GM21619 (cell line): ENCODE measurements at regions not wholly inside any gene's neighbourhood (a gene's known extent, or its start where the extent isn't known, plus 50 kb on each side); places are given as distances from the start of the nearest gene placed in this dataset.

Source experiments
- ATAC-seq: cut with Tn5 transposase; IDR thresholded peaks from one replicate; pipeline ENCODE4 v1.9.1; 2021; ENCODE audit not compliant: unreplicated experiment

DNA sequence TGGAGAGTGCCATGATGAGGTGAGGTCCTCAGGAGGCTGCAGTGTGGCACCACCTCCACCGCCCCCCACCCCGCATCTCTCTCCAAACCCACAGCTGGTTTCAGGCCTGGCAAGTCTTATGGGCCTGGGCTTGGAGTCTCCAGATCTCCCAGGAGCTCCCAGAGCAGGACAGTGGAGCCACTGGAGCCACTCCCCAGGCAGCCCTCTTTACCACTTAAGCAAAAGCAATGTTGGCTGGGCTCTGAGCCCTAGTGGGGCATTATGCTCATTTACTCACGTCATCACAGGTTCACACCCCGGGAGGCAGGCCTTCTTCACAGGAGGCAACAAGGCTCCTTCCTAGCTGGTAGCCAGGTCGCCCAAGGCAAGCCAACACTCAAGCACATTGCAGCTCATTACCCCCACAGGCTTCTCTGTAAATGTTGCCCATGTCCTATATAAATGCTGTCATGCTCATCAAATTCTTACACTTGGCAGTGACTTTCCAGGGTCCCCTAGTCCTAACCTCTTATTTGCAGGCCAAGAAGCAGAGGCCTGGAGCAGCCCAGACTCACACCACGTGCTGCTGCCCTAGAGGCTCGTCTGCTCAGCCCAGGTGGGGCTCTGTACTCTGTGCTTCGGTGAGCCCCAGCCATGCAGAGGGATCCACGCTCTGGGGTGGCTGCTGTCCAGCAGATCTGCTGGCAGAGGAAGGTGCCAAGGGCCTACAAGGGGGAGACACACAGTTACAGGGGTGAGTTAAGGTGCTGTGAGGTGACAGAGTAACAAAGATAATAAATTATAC, 459.3 kb downstream of the MATN1 start:
- no peak for ATAC-seq

DNA sequence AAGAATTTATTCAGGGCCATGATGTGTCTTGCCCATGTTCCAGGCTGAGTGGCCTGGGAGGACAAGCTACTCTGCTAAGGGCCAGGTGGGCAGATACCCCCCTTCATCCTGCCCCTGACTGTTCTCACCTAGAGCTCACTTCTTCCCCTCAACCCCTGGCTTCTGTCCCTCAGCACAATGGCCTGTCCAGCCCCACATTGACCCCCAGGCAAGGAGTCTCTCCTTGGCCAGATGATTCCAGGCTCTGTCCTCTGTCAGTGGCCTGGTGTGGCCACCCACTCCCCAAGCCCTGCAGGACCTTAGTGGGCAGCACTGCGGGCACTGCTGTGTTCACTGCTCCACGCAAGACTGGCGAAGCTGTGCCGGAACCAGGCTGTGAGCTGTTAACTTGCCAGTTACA, 460.0 kb downstream of the MATN1 start:
- no peak for ATAC-seq

DNA sequence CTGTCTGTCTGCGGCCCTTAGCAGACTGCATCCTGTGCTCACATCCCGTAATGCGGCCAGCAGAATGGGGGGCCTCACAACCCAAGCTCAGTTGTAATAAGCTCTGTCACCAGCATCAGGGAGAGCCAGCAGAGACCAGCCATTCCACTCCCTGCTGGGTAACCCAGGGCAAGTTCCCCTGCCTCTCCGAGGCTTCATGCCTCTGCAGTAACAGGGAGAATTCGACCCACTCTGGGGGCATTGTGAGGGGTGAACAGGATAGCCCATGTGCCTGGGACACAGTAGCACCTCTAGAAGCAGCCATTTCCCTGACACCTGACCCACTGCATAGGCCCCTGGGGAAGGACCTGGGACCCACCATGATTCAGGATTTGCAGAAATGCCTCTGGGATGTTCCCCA, 461.2 kb downstream of the MATN1 start:
- no peak for ATAC-seq

DNA sequence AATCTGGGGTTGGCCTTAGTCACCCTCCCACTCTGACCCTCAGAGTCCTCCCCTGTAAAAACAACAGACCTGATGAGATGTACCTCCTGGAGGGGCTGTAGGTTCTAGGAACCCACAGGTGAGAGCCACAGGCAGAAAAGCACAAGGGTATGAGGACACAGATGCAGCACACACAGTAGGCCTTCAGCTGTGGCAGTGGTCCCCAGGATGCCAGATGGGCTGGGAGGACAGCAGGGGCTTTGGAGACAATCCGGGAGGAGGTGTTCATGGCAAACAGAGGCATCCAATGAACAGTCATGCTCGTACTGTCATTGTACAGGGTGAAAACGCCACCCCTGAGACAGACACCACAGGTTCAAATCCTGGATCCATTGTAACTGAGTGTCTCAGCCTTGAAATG, 463.1 kb downstream of the MATN1 start:
- ATAC-seq = no peak

GRCh38 chr1:30259631-30260030, 463.8 kb downstream of the MATN1 start:
- no peak for ATAC-seq

GRCh38 chr1:30258876-30259275, 464.5 kb downstream of the MATN1 start:
- ATAC-seq = no peak

GRCh38 chr1:30258471-30258870, 464.9 kb downstream of the MATN1 start:
- no peak for ATAC-seq

DNA sequence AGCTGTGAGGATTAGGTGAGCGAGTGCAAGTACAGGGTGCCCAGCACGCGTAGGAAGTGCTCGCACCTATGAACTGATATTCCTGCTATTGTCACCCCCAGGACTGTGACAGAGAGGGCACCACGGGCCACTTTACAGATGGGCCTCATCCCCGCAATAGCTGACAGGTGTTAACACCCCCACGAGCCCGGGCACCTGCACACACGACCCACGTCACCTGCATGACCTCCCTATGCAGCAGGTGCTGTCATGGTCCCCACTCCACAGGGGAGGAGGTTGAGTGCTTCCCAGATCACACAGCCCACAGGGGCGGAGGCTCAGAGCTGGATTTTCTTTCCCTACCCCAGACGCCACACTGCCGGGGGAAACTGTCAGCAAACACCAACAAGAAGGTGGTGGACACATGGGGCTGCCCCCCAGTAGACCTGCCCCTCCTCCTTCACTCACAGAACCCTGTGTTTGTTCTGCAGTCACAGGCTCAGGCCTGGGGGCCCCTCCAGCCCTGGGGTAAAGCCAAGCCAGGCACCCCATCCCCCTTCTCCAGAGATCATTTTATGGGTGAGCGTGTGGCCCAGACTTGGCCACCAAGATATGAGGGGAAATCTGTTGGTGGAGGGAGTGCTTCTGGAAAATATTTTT, 465.5 kb downstream of the MATN1 start:
- ATAC-seq = no peak

DNA sequence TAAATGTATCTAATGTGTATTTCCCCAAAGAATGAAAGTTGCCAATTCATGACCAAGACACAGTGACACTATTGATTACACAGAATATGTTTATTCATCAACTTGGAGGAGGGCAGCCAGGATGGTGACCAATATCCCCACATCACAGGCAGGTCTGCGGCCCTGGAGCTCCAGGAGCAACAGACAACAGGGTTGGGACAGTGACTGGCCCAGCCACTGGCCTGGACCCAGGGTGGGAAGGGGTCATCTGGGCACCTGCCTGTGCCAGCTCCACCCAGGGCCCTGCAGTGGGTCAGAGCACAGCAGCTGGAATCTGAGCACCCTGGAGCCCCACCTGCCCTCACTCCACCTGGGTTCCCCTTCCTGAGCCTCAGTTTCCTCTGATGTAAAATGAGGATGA, 466.1 kb downstream of the MATN1 start:
- ATAC-seq = no peak

DNA sequence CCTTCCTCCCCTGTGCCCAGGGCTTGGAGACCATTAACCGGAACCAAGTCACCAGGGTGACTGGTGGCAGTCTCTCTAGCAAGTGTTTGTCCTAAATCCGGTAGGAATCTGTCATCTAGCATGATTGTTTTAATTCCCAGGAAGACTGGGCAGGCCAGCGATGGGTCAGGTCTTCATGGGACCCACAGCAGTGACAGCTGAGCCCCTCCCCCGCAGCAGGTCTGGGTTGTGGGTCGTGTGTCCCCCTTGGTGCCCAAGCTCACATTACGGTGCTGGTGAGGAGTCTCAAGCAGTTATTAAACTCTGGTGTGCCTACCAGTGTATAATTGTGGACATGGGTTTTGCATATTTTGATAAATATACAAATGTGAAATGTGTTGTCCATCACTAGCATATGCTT, 466.5 kb downstream of the MATN1 start:
- ATAC-seq = no peak

- no peak for ATAC-seq
Observed at GRCh38 chr1:30255111-30255724, 468.2 kb downstream of the MATN1 start.

DNA sequence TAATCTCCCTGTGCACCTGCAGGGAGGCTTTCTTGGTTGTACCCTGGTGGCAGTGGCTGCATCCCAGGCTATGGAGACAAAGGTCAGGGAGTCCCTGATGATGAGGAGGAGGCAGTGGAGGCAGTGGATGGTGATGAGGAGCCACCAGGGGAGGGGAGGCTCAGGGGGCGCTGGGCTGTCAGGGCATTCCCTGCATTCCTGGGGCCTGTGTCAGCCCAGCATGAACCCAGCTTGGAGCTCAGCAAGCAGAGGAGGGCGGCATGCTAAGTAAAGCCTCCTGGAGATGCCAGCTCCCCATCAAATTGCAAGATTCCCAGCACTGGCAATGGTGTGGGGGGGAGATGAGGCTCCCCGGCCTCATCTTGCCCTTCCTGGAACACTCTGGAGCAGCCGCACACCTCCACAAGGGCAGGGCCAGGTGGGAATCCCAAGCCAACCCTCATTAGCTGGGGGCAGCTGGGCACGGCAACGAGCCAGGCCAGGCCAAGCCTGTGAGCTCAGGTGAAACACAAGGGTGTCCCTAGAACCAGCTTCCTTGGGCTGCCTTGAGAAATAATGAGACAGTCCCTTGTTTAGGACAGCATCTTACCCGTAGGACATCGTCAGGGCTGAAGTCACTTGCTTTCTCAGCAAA, 469.5 kb downstream of the MATN1 start:
- ATAC-seq = no peak

GRCh38 chr1:30253361-30253760, 470.0 kb downstream of the MATN1 start:
- no peak for ATAC-seq

GRCh38 chr1:30250984-30251850, 472.2 kb downstream of the MATN1 start:
- ATAC-seq = no peak

DNA sequence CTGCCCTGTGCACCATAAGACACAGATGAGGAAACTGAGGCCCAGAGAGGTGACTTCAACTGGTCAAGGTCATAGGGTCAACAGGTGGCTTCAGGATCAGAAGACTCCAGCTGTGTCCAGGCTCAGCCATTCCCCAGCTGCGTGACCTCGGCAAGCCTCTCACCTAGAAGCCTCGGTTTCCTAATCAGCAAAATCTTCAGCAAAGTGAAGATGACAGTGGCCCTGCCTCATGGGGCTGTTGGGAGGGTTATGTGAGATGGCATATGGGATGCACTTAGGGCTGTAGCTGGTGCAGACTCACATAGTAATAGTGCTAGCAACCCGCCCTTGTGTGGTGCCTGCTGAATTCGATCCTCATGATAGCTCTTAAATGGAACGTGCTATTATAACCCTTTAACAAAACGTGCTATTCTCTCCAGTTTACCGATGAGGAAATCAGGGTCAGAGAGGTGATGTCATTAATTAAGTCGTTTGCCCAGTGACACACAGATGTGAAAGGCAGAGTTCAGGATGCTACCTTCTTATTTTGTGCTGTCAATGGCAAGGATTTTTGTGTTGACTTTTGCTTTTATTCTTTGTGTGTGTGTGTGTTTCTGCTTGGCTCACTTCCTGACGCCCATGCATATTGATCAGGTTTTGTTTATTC, 472.9 kb downstream of the MATN1 start:
- no peak for ATAC-seq

- no peak for ATAC-seq
Observed at GRCh38 chr1:30249446-30250337, 473.7 kb downstream of the MATN1 start.

DNA sequence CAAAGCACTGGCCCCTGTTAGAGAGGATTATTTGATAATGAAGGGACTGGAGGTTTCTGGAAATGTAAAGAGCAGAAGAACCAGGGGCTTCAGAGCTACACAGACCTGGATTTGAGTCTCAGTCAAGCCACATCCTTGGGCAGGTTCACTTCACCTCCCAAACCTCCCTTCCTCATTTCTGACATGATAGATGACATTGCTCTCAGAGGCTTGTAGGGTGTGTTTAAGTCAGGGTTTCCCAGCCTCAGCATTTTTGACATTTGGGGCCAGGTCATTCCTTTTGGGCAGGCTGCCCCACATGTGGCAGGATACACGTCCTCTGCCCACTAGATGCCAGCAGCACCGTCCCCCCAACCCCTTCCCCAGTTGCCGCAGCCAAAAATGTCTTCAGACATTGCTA, 474.6 kb downstream of the MATN1 start:
- ATAC-seq = no peak

DNA sequence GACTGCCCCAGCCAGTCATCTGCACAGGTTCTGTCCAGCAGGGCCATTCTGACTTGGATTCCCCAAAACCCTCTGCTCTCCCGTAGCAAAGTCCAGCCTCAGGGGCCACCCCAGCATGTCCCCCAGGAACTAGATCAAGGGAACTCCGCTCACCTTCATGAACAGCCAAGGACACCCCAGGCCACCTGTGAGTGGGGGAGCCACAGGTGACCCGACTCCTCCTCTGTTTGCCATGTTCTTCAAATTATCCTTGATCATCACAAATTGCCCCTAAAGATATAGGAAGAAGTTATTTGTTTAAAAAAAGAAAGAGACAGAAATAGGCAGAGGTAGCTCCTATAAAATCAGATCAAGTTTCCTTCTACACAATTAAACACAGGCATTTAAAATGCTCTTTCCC, 475.0 kb downstream of the MATN1 start:
- no peak for ATAC-seq

DNA sequence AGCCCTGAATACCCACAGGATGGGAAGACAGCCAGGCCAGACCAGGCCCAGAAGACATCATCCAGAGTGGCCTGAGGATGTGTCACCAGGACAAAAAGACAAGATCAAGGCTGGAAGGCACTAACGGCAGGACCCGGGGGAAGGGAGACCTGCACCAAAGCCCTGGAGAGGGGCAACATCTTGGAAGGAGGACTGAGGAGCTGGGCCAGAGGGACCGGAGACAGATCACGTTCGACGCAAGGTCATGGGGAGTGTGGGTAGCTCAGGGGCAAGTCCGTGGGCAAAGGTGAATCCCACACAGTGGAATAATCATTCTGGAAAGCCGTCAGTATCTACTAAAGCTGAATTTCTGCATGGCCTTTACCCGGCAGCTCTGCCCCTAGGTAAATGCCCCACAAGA, 478.6 kb downstream of the MATN1 start:
- ATAC-seq = no peak
